ENCODE measurements at regions not wholly inside any gene's neighbourhood (a gene's known extent, or its start where the extent isn't known, plus 50 kb on each side); places are given as distances from the start of the nearest gene placed in this dataset.

- TF ChIP-seq CTCF (optimal IDR thresholded peaks at IDR 0.05 in 1 of 3, IDR thresholded peaks at IDR 0.05 in 1 of 3, conservative IDR thresholded peaks at IDR 0.05 in 1 of 3; ENCODE audit: extremely low read depth in 1 of 3, insufficient read depth in 2 of 3, low read length in 3 of 3) (no peak), EZH2 (IDR thresholded peaks at IDR 0.05; ENCODE audit: low read length) (no peak)
Measured at GRCh38 chr3:153042088-153042487, 119.9 kb upstream of the RAP2B start.
